GM23248 (cell line): ENCODE measurements at regions not wholly inside any gene's neighbourhood (a gene's known extent, or its start where the extent isn't known, plus 50 kb on each side); places are given as distances from the start of the nearest gene placed in this dataset.

ENCODE experiments used
- DNase-seq: peaks from one replicate; pipeline ENCODE4 v3.0.0-alpha.2; 2015
- H2AFZ ChIP-seq: fragments of 200-600 bp; sonication (generic); 2 replicates; pipeline ENCODE4 v1.6.1; 2016; ENCODE audit warnings: antibody characterized with exemption
- H3F3A ChIP-seq: fragments of 200-600 bp; sonication (generic); 2 replicates; pipeline ENCODE4 v1.6.1; 2016; ENCODE audit warnings: mild to moderate bottlenecking, antibody characterized with exemption, mixed run types; ENCODE audit not compliant: insufficient read depth
- H3K27ac ChIP-seq: fragments of 200-600 bp; sonication (generic); 2 replicates; pipeline ENCODE4 v1.5.1; 2016; ENCODE audit warnings: mild to moderate bottlenecking
- H3K27me3 ChIP-seq: fragments of 200-600 bp; sonication (generic); replicated peaks from 2 replicates; pipeline ENCODE4 v1.6.1; 2016; ENCODE audit warnings: mild to moderate bottlenecking; ENCODE audit not compliant: insufficient read depth
- H3K36me3 ChIP-seq: fragments of 200-600 bp; sonication (generic); 2 replicates; pipeline ENCODE4 v1.6.1; 2016; ENCODE audit warnings: low read depth, mild to moderate bottlenecking
- H3K4me1 ChIP-seq: fragments of 200-600 bp; sonication (generic); 2 replicates; pipeline ENCODE4 v1.6.1; 2016; ENCODE audit warnings: mild to moderate bottlenecking; ENCODE audit not compliant: insufficient read depth
- H3K4me2 ChIP-seq: fragments of 200-600 bp; sonication (generic); one replicate; pipeline ENCODE4 v1.6.1; 2016; ENCODE audit warnings: mild to moderate bottlenecking; ENCODE audit not compliant: unreplicated experiment
- H3K4me3 ChIP-seq: fragments of 200-600 bp; sonication (generic); 2 replicates; pipeline ENCODE4 v1.5.1; 2016; ENCODE audit warnings: mild to moderate bottlenecking
- H3K79me2 ChIP-seq: fragments of 200-600 bp; sonication (generic); 2 replicates; pipeline ENCODE4 v1.6.1; 2016; ENCODE audit warnings: mild to moderate bottlenecking; ENCODE audit not compliant: insufficient read depth
- H3K9ac ChIP-seq: fragments of 200-600 bp; sonication (generic); 2 replicates; pipeline ENCODE4 v1.6.1; 2016; ENCODE audit warnings: mild to moderate bottlenecking
- H3K9me2 ChIP-seq: fragments of 200-600 bp; sonication (generic); 2 replicates; pipeline ENCODE4 v1.6.1; 2016; ENCODE audit warnings: mixed run types, mild to moderate bottlenecking, moderate library complexity; ENCODE audit not compliant: insufficient read depth
- H3K9me3 ChIP-seq: fragments of 200-600 bp; sonication (generic); one replicate; pipeline ENCODE4 v1.6.1; 2017; ENCODE audit warnings: low read depth
- H4K20me1 ChIP-seq: fragments of 200-600 bp; sonication (generic); 2 replicates; pipeline ENCODE4 v1.6.0; 2016; ENCODE audit not compliant: insufficient read depth
- EZH2 ChIP-seq: fragments of 200-600 bp; sonication (generic); IDR thresholded peaks from 2 replicates; pipeline ENCODE4 v1.6.1; 2018; ENCODE audit warnings: antibody characterized with exemption, mild to moderate bottlenecking; ENCODE audit not compliant: insufficient read depth, poor library complexity, severe bottlenecking
- EZH2phosphoT487 ChIP-seq: fragments of 200-600 bp; sonication (generic); IDR thresholded peaks from 2 replicates; pipeline ENCODE4 v1.6.1; 2018; ENCODE audit warnings: antibody characterized with exemption, moderate library complexity, mild to moderate bottlenecking, low read depth; ENCODE audit not compliant: insufficient read depth
- WGBS, 2 experiments: methylation state at CpG; one replicate each; pipeline ENCODE4 v1.1.6; 2015 to 2017; ENCODE audit warnings: low lambda C conversion rate in 2 of 2, low coverage in 1 of 2; ENCODE audit errors: missing lambda C conversion rate in 2 of 2; 5-methylcytosine and 5-hydroxymethylcytosine counted together
- in situ Hi-C: fragments of 300-500 bp; cut with MboI; formaldehyde crosslinking; loops from 2 replicates; pipeline ENCODE4 v1.15.0; 2020

- Histone ChIP-seq H3K9me2 (no peaks in the 10 kb centered on the region), H3K27me3 (no peaks in the 10 kb centered on the region), H4K20me1 (no peaks in the 10 kb centered on the region), H3K36me3 (no peaks in the 10 kb centered on the region), H3K4me1 (peaks cover 35% of the 10 kb centered on the region), H3F3A (peaks cover 21% of the 10 kb centered on the region), H3K27ac (no peak overlapping the region), H3K4me2 (no peak overlapping the region), H3K4me3 (no peak overlapping the region), H3K79me2 (no peaks in the 10 kb centered on the region), H3K9me3 (no peaks in the 10 kb centered on the region), H2AFZ (no peak overlapping the region), H3K9ac (no peak overlapping the region)
- 94% methylated on average over 1 of the region's 1 CpG for WGBS, 2 experiments
- no peak for TF ChIP-seq EZH2
- no peak for TF ChIP-seq EZH2phosphoT487
- DNase-seq: no peak
- in situ Hi-C loops: no loop called here
Measured at GRCh38 chr14:25117342-25117741, 67.4 kb upstream of the STXBP6 start.

GRCh38 chr14:25116607-25117006, 66.7 kb upstream of the STXBP6 start:
- Histone ChIP-seq H3K79me2 (no peaks in the 10 kb centered on the region), H3K27me3 (no peaks in the 10 kb centered on the region), H3K9me2 (no peaks in the 10 kb centered on the region), H3K9me3 (no peaks in the 10 kb centered on the region), H3K27ac (no peak overlapping the region), H3K4me3 (no peak overlapping the region), H3K4me1 (peaks cover 32% of the 10 kb centered on the region), H4K20me1 (no peaks in the 10 kb centered on the region), H3K4me2 (no peak overlapping the region), H2AFZ (no peak overlapping the region), H3K9ac (no peak overlapping the region), H3K36me3 (no peaks in the 10 kb centered on the region), H3F3A (peaks cover 17% of the 10 kb centered on the region)
- in situ Hi-C loops: no loop called here
- TF ChIP-seq EZH2phosphoT487 (no peak), EZH2 (no peak)
- peak; percentile 56 for DNase-seq

- WGBS, 2 experiments: 71 to 87% methylated on average over 1 of the region's 1 CpG
- no peak for DNase-seq
- peaks cover 33% of the 10 kb centered on the region for H3F3A ChIP-seq
Measured at GRCh38 chr14:25113394-25113793, 63.4 kb upstream of the STXBP6 start.

GRCh38 chr14:25111061-25111601, 61.2 kb upstream of the STXBP6 start:
- Histone ChIP-seq H3K4me3 (peak overlapping the region; percentile 48), H3K9me2 (no peaks in the 10 kb centered on the region), H4K20me1 (no peaks in the 10 kb centered on the region), H3K9me3 (no peaks in the 10 kb centered on the region), H3K4me1 (peaks cover 33% of the 10 kb centered on the region), H3F3A (peaks cover 35% of the 10 kb centered on the region), H3K27ac (peak overlapping the region; percentile 97), H3K9ac (peak overlapping the region; percentile 80), H3K79me2 (no peaks in the 10 kb centered on the region), H2AFZ (peak overlapping the region; percentile 33; the same call in 1 of the 2 replicates), H3K4me2 (peak overlapping the region; percentile 66), H3K27me3 (no peaks in the 10 kb centered on the region), H3K36me3 (no peaks in the 10 kb centered on the region)
- TF ChIP-seq EZH2phosphoT487 (0 out of 2 replicates have a peak, but pooled peaks have one; percentile 28), EZH2 (no peak)
- in situ Hi-C loops: no loop called here
- WGBS, 2 experiments: 0% methylated on average over 2 of the region's 2 CpGs
- peak; percentile 98 for DNase-seq

More at GRCh38 chr14:25113394-25113793, 63.4 kb upstream of the STXBP6 start:
- H3K4me2 ChIP-seq: no peak overlapping the region
- H3K9me2 ChIP-seq: no peaks in the 10 kb centered on the region
- no peak for TF ChIP-seq EZH2
- TF ChIP-seq EZH2phosphoT487: no peak
- H3K36me3 ChIP-seq: no peaks in the 10 kb centered on the region
- H3K27me3 ChIP-seq: no peaks in the 10 kb centered on the region
- H3K27ac ChIP-seq: no peak overlapping the region
- peaks cover 42% of the 10 kb centered on the region for H3K4me1 ChIP-seq
- H4K20me1 ChIP-seq: no peaks in the 10 kb centered on the region
- no peaks in the 10 kb centered on the region for H3K79me2 ChIP-seq
- in situ Hi-C loops: no loop called here
- H2AFZ ChIP-seq: no peak overlapping the region
- H3K4me3 ChIP-seq: no peak overlapping the region
- H3K9me3 ChIP-seq: no peaks in the 10 kb centered on the region
- H3K9ac ChIP-seq: no peak overlapping the region

- Histone ChIP-seq H4K20me1 (no peaks in the 10 kb centered on the region), H3K4me1 (peaks cover 33% of the 10 kb centered on the region), H3K27ac (peak overlapping the region; percentile 97), H3F3A (peaks cover 35% of the 10 kb centered on the region), H3K36me3 (no peaks in the 10 kb centered on the region), H2AFZ (peak overlapping the region; percentile 38), H3K79me2 (no peaks in the 10 kb centered on the region), H3K9me3 (no peaks in the 10 kb centered on the region), H3K9me2 (no peaks in the 10 kb centered on the region), H3K27me3 (no peaks in the 10 kb centered on the region), H3K4me3 (peak overlapping the region; percentile 48; the same call in 1 of the 2 replicates), H3K4me2 (peak overlapping the region; percentile 66), H3K9ac (peak overlapping the region; percentile 80)
- in situ Hi-C loops: no loop called here
- peak; percentile 60 for DNase-seq
- TF ChIP-seq EZH2 (no peak), EZH2phosphoT487 (no peak)
- WGBS, 2 experiments: 10 to 20% methylated on average over 2 of the region's 2 CpGs
Measured at GRCh38 chr14:25110106-25110505, 60.2 kb upstream of the STXBP6 start.
